UCSD-AML1 (cell line): ENCODE measurements at regions not wholly inside any gene's neighbourhood (a gene's known extent, or its start where the extent isn't known, plus 50 kb on each side); places are given as distances from the start of the nearest gene placed in this dataset.

Source experiments
- DNase-seq: peaks from one replicate; lab custom pipeline; 2025; ENCODE audit not compliant: unreplicated experiment; lab: John Stamatoyannopoulos, UW

DNA sequence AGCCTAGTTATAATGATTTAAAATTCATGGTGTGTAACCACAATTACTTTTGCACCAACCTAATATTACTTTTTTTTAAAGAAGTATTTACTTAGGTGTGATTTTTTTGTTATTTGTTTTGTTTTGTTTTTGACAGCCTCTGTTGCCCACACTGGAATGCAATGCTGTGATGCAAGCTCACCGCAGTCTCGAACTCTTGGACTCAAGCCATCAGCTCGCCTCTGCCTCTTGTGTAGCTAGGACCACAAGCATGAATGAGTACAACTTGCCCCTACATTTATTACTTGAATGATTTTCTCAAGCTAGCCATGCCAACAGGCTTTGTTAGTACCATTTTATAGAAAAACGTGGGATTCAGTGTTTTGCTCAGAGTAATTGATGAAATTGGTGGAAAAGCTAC lies 488.8 kb upstream of the CPEB2 start:
- no peak for DNase-seq

DNA sequence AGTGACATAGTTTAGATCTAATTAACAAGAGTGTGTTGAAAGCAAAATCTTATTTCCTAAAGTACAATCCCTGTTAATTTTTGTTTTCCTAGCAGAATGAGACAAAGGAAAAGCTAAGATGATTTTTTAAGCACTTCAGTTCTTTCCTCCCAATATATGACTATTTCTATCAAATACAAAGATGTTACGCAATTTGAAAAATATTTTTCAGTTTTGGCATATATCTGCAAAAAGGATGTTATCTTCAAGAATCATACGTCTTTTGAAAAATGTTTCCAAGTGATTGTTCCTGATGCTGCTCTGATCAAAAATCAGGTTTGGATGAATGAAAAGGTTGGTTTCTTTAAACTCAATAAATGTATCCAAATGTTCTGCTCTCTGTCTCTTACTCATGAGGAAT lies 486.7 kb upstream of the CPEB2 start:
- no peak for DNase-seq

DNA sequence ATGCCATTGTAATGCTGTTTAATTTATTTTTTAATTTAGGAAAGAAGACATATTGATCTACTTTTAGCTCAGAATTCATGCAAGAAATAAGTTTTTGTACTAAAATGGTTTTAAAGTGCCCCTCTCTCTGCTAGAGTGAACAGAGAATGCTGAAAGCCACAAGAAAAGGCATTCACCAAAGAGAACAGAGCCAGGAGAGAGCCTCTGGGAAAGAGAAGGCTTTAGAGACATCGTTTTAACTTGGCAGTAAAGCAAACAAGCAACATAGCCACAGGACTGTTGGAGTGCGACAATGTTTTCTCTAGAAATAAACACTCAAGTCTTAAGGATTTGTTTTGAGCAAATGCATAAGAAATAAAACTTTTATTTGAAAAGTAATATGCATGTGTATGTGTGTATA lies 484.1 kb upstream of the CPEB2 start:
- DNase-seq = no peak

DNA sequence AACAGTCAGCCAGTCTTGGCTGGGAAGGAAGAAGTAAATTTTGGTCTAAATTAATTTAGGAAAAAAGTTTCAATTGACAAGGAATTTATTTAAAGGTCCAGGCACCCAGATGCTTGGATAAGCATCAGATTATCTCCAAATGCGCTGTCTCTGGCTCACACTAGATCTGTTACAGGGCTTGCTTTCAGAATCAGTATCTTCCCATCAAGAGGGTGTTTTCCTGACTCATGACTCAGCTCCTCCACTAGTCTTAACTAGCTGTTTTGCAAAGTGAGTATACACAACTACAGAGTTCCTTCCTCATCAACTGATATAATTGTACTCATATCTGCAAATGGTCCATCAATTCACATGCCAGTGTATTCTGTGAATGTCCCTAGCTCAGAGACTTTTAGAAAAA lies 482.1 kb upstream of the CPEB2 start:
- no peak for DNase-seq

DNA sequence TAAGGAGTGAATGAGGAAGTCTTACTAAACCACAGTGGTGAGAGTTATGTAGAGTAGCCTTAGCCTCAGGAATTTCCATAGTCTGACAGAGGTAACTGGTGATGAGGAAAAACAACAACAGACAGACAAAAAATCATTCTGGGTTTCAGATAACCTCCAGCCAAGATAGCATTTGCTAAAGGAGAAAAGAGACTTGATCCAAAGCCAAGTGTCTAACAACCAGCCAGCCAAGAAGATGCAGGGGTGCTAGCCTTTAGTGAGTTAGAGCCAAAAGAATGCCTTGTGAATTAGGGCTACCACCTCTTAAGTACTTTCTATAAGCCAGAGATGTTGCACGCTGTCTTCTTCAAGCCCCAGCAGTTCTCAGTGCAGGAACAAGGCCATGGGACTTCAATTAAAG lies 478.0 kb upstream of the CPEB2 start:
- DNase-seq = no peak

DNA sequence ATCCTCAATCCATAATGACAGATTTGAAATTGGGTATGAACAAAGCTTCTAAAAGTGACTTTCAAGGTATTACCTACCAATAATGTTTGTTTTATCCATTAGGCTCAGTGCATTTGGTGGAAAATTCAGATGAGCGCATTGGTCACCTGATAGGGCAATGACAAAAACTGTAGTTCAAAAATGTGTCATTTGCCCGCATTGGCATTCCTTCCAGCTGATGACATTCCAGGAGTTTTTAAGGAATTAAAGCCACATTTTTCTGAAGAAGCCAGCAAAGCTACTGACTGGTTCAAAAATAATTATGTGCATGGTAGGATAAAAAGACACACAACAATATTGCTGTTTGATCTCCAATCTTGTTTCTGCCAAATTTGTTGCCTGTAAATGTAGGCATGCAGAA lies 473.4 kb upstream of the CPEB2 start:
- no peak for DNase-seq

DNA sequence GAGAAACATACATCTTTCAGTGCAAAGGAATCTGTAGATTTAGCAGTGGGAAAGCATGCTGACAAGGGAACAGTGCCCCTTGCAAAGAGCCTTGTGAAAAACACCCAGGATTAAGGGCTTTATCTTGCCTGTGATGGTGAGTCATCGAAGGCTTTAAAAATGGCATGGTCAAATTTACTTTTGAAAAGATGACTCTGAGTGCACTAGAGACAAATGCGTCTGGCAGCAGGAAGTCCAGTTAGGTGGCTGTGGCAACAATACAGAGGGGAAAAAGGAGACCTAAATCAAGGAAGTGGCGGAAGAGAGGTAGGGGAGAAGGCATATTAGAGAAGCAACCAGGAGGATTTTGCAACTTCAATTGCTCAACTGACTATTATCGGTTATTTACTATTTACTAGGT lies 472.6 kb upstream of the CPEB2 start:
- no peak for DNase-seq

DNA sequence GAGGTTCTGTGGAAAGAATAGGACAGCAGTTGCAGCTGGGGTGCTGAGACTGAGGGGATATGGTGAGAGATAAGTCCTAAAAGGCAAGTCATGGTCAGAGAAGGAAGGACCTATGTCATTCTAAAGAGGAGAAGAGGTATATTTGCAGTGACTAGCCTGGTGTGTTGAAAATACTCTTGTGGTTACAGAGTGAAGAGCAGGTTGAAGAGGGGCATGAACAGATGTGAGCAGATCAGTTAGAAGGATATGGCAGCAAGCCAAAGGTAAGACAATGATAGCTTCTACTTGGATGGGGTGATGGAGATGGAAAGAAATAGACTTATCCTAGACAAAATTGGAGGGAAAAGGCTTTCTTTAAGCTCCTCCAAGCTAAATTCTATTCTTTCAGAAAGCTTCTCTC lies 469.8 kb upstream of the CPEB2 start:
- no peak for DNase-seq

DNA sequence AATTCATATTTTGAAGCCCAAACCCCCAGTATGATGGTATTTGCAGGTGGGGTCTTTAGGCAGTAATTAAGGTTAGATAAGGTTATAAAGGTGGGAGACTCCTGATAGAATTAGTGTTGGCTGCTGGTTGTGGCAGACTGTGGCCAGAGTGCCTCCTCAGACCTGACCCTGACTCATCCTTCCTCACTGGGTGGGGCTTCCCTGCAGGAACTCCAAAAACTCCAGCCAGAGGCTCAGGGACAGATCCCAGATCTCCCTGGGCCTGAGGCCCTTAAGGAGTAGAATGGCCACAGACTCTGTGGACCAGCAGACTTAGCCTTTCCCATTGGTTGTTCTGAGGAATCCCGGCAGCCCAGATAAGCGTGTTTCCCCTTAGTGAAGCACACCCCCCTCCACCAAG lies 463.0 kb upstream of the CPEB2 start:
- no peak for DNase-seq

DNA sequence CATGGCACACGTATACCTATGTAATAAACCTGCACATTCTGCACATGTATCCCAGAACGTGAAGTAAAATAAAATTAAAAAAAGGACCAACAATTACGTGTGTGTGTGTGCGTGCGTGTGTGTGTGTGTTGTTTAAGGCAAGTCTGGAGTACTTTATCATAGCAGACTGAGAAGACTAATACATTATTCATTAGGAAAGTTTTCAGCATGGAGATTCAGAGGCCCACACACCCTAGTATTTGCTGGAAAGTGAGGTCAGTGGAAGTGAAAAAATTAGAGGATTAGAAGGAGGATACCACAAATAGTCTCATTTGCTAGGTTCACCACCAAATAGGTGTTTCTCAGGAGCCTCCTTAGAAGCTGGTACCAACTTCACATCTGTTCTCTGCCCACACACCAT lies 457.1 kb upstream of the CPEB2 start:
- DNase-seq = no peak

DNA sequence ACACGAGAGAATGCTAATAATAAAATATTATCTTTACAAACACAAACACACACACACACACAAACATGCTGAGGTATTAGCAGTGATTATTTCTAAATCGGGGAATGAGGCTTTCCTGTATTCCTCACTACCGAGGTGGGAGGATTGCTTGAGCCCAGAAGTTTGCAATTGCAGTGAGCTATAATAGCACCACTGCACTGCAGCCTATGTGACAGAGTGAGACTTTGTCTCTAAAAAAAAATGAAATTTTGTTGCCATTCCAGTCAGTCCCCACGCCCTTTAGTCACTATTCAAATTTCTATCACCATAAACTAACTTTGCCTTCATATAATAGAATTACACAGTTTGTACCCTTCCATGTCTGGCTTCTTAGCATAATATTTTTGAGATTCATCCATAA lies 456.5 kb upstream of the CPEB2 start:
- no peak for DNase-seq

DNA sequence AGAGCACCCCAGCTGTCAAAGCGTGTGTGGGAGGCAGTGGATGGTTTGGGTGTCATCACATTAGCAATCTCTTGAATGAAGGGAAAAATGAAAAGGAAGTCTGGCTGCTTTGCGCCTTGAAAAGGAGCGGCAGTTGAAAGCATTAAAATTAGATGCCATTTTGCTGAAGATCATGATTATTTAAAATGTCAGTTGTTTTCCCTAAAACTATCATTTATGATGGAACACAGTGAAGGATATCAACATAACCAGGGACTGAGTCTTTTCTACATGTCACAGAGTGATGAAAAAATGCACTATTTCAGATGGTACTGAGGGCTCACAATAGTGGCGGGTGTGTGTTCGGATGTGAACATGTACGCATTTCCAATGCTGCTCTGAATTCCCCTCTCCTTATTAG lies 450.2 kb upstream of the CPEB2 start:
- no peak for DNase-seq

DNA sequence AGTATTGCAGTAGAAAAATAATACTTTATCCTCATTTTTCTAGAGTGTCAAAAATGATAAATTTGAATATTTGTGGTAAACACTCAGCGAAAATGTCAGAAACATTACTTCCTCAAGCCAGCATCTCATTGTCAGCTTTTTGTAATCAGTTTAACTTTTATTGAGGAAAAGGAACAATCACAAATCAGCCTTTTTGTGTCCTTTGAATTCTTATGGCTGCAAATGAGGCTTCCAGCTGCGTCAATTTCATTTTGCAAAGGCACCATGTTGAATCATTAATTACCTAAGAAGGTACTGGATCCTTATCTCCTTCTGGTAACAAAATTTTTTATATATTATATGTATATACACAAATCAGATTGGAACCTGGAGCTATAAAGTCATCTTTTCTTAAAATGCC lies 442.6 kb upstream of the CPEB2 start:
- no peak for DNase-seq

DNA sequence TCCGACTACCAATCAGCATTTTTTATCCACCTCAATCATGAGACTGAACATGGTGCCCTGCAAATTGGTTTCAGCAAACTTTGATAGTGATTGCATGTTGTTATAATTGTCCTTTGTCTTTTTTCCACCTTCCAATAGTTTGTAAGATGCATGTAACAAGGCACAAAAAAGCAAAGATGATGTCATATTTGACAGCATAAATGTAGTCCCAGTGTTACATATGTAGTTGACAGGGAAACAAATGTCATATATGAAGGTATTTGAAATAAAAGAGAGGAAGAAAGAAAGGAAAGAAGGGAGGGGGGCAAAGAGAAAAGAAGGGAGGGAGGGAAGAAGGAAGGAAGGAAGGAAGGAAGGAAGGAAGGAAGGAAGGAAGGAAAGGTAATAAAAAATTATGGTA lies 441.7 kb upstream of the CPEB2 start:
- DNase-seq = no peak

DNA sequence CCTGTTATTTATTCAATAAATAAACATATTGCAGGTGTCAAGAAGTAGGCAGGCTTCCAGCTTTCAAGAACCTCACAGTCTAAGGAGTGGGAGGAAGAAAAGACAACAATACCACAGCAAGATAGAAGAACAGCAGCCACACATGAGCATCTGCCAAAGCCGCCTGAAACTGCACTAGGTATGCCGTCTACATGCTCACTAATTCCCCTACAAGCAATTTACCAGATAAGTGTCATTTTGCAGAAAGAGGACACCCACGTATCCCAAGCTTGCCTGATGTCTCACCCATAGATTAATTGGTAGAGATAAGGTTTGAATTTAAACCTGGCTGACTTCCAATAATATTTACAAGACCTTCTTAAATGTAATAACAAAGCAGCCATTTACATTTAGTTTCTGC lies 439.4 kb upstream of the CPEB2 start:
- DNase-seq = no peak

DNA sequence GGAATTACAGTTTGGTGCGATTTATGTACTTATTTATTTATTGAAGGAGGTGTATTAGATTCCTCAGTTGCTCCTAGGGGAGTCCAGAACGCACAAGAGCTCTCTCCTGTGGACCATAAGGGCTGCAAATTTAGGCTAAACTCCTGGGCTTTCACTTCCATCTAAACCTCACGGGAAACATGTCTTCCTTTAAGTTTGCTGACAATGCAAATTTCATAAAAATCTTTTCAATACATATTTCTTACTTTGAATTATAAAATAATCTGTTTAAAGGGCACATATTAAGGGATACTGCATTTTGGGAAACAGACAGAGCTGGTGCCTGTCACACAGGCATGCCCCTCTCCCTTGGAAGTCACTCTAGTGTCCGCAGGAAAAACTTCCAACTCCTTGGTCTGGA lies 438.0 kb upstream of the CPEB2 start:
- no peak for DNase-seq

DNA sequence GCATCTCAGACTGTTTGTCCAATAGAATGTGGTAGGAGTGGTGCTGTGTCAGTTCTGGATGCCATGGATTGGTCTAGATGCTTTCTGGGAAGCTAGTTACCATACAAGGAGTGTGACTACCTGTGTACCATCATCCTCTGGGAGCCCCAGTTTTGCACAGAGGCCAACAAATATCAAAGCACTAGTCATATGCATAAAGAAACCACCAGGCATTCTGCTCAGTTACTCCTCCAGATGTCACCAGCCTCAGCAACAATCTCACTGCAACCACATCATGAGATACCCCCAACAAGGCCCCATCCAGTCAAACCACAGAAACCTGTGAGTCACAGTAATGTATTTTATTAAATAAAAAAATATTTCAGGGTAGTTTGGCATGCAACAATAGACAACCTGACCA lies 435.8 kb upstream of the CPEB2 start:
- DNase-seq = no peak

DNA sequence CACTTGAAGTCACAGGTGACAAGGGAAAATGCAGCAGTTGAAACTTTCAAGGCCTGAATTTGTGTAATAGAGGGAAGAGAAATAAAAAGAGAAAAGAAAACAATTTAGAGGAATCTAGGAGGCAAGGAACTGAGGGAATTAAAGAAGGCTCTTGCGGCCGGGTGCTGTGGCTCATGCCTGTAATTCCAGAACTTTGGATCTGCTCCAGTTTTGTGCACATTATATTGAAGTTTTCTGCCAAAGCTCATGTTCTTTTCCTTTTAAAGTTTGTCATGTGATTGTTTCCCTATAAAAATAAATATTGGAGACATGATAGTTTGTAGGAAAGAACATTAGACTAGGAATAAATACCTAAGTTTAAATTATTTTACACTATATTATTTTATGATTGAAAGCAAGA lies 433.9 kb upstream of the CPEB2 start:
- DNase-seq = no peak

DNA sequence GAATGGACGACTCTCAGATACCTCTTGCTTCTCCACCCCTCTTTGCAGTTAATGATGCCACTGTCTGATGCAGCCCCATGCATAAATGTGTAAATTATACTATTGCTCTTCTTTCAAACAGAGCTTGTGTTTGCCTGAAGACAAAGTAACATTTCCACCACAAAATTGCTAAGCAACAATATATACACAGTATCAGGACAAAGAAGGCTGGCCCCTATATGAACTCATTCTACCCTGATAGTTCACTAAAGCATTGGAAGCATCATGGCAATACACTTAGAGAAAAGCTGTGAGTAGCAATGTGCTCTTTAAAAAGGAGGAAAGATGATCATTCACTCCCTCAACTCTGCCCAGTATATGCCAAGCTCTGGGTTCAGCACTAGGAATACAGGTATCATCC lies 427.0 kb upstream of the CPEB2 start:
- DNase-seq = no peak

DNA sequence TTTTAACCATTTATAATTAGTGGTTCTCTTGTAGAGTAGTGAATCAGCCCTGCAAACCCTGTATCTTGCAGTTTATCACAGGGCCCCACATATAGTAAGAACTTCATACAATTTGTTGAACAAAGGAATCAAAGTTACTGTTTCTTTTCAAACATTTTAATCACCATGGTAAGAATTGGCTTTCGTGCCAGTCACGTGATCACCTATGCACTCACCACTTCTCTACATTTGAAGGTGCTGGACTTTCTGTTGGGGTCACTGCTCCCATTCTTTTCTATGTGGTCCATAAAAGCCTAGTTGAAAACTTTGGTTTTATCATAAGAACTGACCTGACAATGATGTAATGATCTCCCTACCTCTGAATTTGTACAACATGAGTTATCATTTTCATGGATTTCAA lies 426.4 kb upstream of the CPEB2 start:
- DNase-seq = no peak

DNA sequence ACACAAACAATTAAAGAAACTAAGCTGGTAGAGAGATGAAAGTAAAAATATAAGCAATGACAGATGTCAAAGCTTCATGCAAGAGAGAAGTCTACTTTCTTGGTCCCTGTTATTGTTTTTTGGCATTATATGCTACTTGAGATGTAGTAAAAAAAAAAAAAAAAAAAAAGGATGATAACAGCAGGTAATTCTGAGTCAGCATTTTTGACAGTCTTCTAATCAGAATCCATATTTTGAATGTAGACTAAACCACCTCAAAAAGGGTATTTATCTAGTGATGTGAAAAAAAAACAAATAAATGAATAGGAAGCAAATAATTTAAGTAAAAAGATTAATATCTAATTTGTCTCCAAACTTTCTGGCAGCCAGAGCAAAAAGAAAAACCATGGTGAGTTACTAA lies 422.2 kb upstream of the CPEB2 start:
- no peak for DNase-seq

DNA sequence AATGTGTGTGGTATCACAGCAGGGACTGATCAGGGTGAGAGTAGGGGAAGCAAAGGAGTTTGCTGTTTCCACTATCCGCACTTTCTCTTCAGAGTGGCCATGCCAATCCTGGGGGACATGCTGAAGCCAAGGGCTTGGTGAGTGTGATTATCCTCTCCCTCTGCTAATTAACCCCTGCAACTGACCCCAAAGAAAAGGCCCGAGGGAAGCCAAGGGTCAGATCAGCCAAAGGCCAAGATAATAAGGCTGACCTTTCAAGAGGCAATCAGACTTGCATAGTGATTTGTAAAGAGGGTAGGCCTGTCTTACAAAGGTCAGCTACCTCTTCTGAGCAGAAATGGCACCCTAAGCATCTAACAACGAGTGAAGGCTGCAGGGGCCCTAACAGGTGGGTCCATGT lies 420.5 kb upstream of the CPEB2 start:
- DNase-seq = no peak

DNA sequence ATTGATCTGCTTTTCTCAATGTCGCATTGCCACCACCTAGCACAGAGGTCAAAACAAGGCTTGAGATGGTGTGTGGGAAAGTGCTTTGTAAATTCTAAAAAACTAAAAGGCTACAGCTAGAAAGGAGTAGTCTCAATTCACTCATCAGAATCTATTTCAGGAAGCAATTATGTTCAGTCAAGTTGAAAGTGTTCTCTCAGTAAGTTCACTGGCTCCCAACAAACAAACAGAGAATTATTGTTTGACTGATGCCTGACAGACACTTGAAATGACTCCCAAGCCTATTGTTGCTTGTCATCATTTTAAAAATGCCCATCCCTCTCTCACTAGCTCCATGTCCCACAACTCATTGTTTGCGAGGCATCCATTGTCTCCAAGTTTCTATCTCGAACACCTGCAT lies 419.6 kb upstream of the CPEB2 start:
- no peak for DNase-seq

DNA sequence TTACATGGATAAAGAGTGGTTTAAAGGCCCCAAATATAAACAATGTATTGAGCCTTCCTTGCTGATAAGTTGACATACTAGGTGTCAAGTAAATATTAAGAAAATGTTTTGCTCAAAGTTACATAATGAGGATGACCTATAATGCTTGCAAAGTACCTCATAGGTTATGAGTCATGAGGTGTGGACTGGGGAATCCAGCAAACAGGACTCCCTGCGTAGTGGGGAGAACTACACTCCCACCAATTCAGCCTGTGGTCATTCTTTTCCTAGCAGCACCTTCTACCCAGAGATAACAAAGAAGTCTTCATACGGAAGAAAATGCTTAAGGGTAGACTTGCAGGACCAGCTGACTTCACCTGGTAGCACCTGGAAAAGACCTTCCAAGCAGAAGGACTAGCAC lies 418.9 kb upstream of the CPEB2 start:
- no peak for DNase-seq
